ENCODE measurements at regions not wholly inside any gene's neighbourhood (a gene's known extent, or its start where the extent isn't known, plus 50 kb on each side); places are given as distances from the start of the nearest gene placed in this dataset.

GRCh38 chr4:45324455-45325417 lies 598.4 kb upstream of the GNPDA2 start:
- TF ChIP-seq POLR2A (IDR thresholded peaks at IDR 0.05): no peak
- TF ChIP-seq CTCF (IDR thresholded peaks at IDR 0.05): no peak
- no peak for TF ChIP-seq EP300 (IDR thresholded peaks at IDR 0.05; ENCODE audit: low read depth)
- no peak for TF ChIP-seq POLR2AphosphoS5 (IDR thresholded peaks at IDR 0.05)
